C4-2B (cell line): ENCODE measurements at regions not wholly inside any gene's neighbourhood (a gene's known extent, or its start where the extent isn't known, plus 50 kb on each side); places are given as distances from the start of the nearest gene placed in this dataset.

Source experiments
- ZFX ChIP-seq: fragments of 450-650 bp; IDR thresholded peaks from 2 replicates; pipeline ENCODE4 v1.6.1; 2017
- TF ChIP-seq, protein P1 (sequence below): fragments of 450-650 bp; conservative IDR thresholded peaks from 2 replicates; pipeline ENCODE4 v1.5.1; 2017; ENCODE audit warnings: mild to moderate bottlenecking

DNA sequence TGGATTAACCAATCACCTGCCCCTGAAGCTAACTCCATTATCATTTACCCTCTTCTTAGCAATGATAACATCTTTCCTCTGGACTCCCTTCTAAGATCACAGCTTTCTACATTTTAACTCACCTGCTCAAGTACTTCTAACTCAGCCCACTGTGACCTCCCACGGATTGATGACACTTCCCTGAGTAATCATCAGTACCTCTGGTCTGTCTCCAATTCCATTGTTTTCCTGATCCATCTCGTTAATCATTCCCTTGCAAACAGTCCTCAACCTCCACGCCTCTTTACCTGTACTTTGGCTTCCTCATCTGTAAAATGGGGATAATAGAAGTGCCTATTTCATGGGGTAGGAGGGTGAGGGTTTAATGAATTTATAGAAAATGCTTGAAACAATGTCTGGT, 195.3 kb upstream of the APP start:
- TF ChIP-seq, protein P1, sequence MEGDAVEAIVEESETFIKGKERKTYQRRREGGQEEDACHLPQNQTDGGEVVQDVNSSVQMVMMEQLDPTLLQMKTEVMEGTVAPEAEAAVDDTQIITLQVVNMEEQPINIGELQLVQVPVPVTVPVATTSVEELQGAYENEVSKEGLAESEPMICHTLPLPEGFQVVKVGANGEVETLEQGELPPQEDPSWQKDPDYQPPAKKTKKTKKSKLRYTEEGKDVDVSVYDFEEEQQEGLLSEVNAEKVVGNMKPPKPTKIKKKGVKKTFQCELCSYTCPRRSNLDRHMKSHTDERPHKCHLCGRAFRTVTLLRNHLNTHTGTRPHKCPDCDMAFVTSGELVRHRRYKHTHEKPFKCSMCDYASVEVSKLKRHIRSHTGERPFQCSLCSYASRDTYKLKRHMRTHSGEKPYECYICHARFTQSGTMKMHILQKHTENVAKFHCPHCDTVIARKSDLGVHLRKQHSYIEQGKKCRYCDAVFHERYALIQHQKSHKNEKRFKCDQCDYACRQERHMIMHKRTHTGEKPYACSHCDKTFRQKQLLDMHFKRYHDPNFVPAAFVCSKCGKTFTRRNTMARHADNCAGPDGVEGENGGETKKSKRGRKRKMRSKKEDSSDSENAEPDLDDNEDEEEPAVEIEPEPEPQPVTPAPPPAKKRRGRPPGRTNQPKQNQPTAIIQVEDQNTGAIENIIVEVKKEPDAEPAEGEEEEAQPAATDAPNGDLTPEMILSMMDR: no peak
- TF ChIP-seq ZFX: no peak
